Medulla oblongata (tissue), 1 donor: ENCODE measurements at regions not wholly inside any gene's neighbourhood (a gene's known extent, or its start where the extent isn't known, plus 50 kb on each side); places are given as distances from the start of the nearest gene placed in this dataset.
A peak's percentile ranks its signal among the peaks of the same experiment; 100 is the strongest.
"Not testable (repeated sequence)": the region's sequence is repeated elsewhere in the genome, so short reads cannot be mapped to it uniquely, and the experiment has no call there.

Experiments used
- DNase-seq: peaks from one replicate; pipeline ENCODE4 v3.0.0-alpha.2; 2015; ENCODE audit errors: extremely low spot score

DNA sequence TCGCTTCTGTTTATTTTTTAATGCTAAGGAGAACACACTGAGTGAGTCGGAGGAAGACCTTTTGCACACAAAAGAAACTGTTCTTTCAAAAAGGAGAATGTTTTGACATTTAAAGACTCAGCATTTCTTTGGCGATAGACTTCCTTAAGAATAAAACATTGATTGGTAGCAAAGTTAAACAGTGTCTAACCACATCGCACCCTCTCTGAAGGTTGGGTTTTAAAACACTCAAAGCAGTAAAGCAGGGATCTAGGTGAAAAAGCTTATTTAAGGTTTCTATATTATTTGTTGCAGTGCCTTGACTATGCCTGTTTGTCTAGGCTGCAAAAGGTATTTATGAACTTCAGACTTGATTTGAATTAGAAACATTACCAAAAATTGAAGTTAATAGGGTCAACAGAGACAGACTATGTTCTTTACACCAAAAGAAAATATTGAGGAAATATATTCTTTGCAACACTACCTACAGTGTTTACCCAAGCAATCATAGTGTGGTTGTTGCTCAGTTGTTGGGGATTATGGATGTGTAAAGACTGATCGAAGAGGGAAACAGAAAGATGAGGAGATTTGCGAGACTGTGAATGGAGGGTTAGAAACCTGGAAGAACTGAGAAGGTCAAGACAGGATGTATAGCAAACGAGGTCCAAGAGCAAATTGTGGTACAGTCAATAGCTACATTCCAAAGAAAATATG, 297.8 kb upstream of the SLC39A10 start:
- no peak for DNase-seq

DNA sequence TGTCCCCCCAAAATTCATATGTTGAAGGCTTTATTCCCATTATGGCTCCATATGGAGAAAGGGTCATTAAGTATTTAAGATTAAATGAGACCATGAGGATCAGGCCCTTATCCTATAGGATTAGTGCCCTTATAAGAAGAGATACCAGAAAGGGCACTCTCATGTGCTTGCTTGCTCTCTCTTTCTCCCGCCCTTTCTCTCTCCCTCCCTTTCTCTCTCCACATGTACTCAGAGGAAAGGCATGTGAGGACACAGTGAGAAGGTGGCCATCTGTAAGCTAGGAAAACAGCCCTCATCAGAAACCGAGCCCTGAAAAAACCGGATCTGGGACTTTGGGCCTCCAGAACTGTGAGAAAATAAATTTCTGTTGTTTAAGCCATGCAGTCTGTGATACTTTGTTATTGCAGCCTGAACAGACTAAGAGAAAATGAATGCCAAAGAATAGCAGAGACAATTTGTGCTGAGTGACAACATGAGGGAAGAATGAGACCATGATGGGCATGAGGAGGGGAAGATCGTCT, 300.0 kb upstream of the SLC39A10 start:
- no peak for DNase-seq

DNA sequence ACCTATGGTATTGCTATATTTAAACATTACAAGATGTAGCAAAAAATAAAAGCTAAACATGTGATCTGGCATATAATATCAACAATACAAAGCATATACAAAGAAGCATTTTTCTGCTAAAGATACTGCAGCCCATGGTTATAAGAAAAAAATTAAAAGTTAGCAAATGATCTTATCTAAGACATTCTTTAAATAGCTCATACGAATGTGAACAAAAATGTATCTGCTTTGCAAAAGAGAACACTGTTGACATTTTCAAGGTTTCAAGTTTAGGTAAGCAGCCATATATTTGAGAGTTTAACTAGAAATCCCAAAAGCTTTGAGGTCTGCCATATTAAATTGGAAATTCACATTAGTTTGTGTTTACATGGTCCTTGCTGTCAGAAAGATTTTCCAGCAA, 301.0 kb upstream of the SLC39A10 start:
- DNase-seq: no peak

DNA sequence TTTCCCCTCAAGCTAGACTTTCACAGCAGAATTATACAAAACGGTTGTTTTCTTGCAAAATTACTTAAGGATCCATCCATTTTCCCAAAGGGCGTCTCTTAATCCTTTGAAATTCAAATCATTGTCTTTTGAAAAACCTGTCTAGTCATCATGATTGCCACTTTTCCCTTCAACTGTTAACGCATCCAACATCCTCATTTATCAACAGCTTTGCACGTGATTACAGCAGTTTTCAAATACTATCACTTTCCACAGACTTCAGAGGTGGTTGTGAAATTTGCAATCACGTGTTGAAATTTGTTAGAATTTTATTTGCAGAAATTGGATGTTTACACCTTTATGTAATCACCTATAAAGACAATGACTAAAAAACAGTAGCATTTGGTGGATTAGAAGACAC, 304.4 kb upstream of the SLC39A10 start:
- no peak for DNase-seq

DNA sequence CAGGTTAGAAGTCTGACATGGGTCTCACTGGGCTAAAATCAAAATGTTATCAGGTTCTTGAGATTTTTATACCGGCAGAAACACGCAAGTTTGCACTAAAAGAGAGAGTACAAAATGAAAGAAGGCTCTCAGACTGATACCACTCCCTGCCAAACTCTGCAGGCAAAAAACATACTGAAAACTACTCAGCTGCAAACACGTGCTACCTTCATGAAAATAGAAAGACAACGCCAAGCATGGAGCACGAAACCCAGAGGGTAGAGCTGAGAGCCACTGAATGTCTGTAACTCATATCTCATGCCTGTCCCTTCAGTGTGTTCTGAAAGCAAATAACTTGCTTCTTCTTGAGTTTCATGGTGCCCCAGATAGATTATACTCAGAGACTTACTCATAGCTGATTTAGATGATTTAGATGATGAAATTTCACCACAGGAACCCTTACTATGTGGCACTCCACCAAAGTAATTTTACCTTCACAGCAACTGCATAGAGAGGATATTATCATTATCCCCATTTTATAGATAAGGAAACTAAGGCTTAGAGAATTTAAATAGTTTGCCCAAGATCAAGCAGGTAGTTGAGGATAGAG, 313.0 kb upstream of the SLC39A10 start:
- DNase-seq: no peak

DNA sequence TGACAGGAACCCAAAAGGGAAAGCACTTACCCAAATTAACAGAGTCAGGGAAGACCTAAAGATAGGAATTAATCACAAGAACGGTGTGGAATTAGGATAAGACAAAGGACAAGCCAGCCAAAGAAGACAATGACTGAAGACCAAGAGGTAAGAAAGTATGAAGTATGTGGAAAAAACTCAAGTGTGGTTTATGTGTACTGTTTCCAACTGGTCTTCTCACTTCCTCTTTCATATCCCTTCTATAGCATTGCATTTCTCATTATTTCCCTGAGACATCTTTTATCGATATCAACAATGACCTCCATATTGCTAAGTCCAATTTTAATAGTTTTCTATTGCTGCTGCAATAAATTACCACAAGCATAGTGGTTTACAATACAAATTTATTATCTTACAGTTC, 313.5 kb upstream of the SLC39A10 start:
- DNase-seq: no peak

DNA sequence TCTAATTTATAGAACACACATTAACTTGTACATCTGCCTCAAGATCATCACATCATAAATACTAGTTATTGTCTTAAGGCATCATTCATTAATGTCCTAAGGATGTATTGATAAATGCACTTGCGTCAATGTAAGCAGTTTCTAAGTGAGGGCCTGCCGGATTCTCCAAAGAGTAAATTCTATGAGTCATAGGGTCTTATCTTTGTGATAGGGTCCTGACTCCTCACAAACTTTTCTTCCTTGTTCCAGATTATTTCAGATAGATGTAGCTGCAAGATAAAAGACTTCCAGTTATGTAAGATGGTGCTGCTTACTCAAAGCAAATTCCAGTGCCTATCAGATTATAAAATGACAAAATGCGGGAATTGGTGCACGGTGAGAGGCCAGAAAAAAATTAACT, 315.0 kb upstream of the SLC39A10 start:
- DNase-seq: no peak

DNA sequence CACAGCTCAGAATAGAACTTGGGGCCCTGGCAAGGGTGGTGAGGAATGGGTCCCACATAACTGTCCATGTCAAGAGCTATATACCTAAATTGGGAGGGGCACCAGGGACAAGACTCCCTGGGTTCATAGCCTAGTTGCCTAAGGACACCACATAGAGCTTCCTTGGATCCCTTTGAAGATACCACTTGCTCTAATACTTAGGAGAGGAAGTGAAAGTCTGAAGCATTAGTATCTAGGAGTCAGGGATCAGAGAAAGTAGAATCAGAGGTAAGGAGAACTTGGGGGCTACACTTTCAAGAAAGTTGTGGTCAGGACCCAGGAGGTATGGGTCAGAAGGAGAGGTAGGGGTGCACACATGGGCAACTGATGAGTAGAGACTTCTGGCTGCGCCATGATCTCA, 318.2 kb upstream of the SLC39A10 start:
- DNase-seq: no peak

DNA sequence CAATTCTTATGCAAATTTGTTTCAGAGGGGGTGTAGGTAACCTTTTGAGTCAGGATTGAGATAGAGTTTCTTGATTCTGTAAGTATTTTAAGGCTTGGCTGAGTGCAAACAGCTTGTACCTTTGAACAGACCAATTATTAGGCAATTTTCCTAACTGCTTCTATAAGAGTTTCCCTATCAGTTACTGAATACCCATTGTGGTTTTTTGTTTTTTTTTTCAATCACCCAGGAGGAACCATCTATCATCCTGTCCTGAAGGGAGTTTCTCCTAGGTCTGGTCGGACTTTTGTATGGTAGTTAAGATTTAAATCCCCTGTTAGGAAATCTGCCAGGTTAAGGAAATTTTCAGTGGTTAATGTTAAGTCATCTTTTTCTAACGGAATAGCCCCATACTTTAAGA, 319.4 kb upstream of the SLC39A10 start:
- no peak for DNase-seq

DNA sequence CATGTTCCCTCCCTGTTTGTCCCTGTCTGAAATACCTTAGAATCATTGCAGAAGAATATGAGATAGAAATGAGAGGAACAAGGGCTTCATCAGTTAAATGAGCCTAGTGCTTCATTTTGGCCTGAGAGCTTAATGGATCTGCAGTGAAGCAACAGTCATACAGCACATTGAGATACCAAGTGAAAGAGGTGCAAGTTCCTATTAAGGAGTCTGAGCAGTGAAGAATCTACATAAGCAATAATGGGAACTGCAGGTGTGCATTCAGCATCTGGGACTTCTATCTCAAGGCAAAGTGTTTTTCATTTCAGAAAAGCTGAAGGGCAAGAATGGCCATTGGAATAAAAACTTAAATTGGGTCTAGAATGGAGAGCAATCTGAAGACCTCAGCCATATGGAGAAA, 323.2 kb upstream of the SLC39A10 start:
- DNase-seq: no peak

DNA sequence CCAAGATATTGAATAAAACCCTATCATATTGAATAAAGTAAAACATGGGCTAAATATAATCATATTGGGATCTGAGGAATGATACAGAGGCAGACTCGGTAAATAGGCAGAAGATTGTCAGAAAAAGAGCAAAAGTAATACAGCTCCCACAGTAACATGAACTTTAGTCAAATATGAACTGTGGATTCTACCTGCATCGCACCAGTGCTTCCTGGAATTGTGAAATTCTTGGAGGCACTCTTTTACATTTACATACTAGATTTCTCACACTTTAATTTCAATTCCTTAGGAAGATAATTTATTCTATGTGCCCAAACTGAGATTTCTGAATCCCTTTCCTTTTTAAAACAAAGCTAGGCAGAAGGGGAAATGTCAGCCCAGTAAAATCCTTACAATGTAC, 325.1 kb upstream of the SLC39A10 start:
- DNase-seq: no peak

DNA sequence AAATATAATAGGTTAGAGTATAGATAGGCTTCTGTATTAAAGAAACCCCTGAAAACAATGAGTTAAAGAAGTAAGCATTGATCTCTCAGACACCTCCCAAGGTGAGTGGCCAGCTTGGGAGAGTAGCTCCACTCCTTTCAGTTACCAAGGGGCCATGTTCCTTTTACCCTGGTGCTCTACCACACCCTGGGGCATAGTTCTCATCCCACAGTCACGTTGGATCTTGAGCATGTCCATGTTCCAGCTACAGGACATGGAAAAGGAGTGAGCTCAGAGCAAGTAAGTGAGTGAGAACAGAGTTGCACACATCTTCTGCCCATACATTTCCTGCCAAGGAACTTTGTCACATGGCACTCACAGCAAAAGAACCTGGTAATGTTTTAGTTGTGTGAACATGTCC, 325.9 kb upstream of the SLC39A10 start:
- DNase-seq: no peak

DNA sequence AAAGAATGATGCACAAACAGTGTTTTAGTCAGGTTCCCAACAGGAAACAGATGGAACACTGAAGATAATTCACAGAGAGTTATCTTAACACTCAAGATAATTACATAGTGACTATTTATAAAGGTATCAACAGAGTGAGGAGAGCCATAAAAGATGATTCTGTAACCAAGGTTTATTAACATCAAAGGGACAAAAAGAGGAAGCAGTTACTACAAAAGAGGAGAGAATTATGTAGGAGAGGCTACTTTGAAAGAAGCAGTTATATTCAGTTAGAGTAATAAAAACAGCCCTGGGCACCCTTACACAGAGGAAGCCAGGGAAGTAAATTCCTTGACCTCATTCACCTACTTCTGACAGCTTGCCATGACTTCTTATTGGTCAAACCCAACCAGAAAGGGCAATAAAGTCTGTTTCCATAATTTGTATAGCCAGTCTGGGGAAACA, 326.5 kb upstream of the SLC39A10 start:
- no peak for DNase-seq

DNA sequence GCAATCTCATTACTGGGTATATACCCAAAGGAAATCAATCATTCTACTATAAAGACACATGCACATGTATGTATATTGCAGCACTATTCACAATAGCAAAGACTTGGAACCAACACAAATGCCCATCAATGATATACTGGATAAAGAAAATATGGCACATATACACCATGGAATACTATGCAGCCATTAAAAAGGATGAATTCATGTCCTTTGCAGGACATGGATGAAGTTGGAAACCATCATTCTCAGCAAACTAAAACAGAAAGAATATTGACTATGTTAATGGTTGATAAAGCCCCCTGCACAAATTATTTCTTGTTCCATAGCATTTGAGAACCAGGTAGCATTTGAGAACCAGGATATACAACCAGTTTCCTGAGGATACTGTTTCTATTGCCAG, 327.2 kb upstream of the SLC39A10 start:
- DNase-seq: not testable (repeated sequence)

DNA sequence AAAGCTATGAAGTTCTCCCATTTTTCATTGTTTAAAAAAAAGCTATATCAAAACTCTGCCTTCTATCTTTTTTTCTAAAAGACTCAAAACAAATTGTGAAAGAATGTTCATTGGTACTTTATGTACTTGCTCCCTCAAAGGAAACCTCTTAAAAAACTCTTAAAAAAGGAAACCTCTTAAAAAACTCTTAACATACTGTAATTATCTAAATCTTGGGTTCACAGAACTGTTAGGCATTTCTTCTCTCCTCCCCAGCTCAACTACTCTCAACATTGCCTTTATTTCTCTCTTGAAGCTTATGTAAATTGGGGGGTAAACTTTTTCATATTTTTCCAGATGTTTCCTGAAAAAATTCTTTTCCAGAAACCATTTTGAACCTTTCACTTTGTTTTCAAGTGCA, 330.5 kb upstream of the SLC39A10 start:
- no peak for DNase-seq

DNA sequence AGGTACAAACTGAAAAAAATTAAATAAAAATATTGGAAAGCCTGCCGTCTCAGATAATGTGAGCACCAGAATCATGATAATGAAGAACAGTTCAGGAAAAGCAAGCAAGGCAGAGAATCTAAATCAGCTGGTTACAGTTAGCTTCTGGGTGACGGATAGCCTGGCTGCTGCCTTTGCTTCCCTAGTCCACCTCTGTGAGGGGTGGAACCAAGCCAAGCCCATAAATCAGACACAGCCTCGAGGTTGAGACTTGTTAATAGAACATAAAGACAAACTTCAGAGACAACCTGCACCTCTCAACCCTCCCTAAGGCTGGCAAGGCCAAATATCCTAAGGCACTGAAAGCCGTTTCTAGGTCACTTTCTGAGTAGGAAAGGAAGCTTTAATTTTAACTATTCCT, 334.7 kb upstream of the SLC39A10 start:
- DNase-seq: no peak

DNA sequence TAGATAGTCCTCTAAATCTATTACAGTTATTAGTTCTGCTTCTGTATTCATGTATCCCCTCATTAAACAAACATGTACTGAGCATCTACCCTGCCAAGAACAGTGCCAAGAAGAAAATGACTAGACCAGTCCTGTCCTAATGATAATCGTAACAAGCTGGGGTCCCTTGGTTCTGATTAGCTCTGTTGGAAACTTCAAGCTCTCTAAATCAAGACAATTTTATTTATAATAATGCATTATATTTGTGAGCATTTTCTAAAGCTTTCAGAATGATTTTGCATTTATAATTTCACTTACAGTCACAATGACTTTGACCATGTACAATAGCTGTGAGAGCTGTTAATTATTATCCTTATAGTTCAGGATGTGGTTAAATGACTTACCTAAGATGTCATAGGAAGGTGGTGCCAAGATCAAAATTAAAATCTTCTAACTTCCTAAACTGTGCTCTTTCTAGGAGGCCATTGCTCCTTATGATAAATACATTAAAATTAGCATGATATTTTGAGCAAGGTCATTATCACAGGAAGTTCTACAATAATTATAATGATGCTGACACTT, 336.5 kb upstream of the SLC39A10 start:
- no peak for DNase-seq

DNA sequence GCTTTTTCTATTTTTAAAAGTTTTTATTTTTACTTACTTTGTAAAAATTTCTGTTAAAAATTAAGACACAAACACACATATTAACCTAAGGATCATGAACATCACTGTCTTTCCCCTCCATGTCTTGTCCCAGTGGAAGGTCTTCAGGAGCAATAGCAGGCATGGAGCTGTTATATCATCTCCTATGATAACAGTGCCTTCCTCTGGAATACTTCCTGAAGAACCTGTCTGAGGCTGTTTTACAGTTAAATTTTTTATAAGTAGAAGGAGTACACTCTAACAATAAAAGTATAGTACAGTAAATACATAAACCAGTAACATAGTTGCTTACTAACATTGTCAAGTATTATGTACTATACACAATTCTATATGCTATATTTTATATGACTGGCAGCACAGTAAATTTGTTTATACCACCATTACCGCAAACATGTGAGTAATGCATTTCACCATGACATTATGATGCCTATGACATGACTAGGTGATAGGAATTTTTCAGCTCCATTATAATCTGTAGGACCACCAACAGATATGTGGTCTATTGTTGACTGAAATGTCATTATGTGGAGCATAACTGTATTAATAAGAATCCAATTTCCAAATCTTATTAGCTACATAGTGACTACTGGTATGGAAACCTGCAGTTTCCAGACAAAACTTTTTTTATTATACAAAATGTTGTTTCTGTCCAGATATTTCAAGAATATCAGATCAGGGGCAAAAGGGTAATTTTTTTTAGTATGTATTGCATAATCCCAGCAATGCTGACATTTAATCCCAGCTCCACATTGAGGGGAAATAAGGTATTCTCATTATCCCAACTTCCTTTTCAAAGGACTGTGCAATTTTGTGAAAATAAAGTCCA, 337.2 kb upstream of the SLC39A10 start:
- no peak for DNase-seq

DNA sequence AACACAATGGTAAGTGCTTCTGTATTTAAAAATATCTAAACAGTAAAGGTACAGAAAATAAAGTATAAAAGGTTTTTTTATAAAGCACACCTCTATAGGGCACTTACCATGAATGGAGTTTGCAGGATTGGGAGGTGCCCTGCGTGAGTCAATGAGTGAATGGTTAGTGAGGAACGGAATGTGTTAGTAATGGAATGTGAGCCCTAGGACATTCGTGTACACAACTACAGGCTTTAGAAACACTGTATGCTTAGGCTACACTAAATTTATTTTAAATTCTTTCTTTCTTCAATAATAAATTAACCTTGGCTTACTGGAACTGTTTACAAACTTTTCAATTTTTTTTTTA, 337.9 kb upstream of the SLC39A10 start:
- DNase-seq: no peak

DNA sequence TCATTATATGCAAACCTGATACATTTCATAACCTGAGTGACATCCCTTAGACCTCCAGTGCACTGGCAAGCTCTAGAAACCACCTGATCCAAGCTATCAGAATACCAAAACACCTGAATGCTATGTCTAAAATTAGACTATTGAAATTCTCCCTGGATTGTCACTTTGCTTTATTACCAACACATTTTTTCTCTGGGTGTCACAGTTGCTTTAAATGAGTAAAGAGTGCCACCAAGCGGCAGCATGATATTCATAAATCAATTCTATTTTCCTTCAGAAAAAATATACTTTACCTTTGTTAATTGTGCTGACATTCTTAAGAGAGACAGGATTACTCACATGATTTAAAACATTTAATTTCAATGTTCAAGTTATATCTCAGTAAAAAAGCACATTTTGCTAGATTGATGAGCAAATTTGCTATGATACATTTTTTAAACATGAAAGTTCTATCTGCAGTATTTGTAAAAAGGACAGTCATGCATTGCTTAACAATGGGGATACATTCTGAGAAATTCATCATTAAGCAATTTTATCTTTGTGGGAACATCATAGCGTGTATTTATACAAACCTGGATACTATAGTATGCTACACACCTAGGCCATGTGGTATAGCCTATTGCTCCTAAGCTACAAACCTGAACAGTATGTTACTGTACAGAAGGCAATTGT, 338.4 kb upstream of the SLC39A10 start:
- peak; percentile 64 for DNase-seq

DNA sequence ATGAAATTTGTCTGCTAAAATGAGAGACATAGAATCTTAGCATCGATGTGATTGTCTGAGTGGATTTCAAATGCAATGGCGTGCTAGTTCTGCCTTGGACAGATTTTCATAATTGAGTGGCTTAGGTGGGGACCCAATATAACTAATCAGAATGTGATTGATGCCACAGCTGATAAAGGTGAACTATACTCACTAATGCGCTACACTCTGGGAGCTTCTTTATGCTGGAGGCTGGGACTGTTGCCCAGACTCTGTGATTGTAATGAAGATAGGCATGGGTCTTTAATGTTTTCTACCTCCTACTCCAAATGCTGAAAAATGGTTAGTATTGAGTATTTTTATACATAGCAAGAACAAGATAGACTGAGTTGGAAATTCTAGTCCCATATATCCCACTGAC, 339.5 kb upstream of the SLC39A10 start:
- no peak for DNase-seq

DNA sequence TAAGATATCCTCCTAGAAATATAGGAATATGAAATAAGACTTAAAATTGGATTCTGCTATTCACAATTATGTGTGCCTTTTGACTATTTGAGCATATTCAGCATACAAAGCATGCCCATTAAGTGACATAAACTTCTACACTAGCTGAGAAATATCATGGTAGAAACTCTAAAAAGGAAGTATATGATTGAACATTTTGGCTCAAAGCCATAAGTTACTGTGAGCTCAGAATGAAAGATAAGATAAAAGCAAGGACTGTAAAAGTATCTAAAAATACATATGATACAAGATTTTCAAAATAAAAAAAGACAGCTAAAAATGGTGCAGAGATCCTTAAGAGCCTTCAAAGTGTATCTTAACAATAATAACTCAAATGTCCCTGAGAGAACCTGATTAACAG, 340.5 kb upstream of the SLC39A10 start:
- no peak for DNase-seq
